K562 (cell line): ENCODE measurements at regions not wholly inside any gene's neighbourhood (a gene's known extent, or its start where the extent isn't known, plus 50 kb on each side); places are given as distances from the start of the nearest gene placed in this dataset.

ENCODE experiments used
- ATAC-seq: fragments of 200-7000 bp; cut with Tn5 transposase; 3 replicates; pipeline ENCODE4 v1.9.1; 2020; ENCODE audit warnings: moderate library complexity
- BruUV-seq: library from RNA; stranded (reverse); fragments of 400-500 nt; replicated peaks from 2 replicates; lab custom pipeline; 2021; lab: Mats Ljungman, UMichigan
- CTCF ChIA-PET: fragments of 300-600 bp; formaldehyde crosslinking; extraction: SDS; loops from one replicate; lab custom pipeline; 2021; ENCODE audit warnings: low intra/inter-chr PET ratio; lab: Yijun Ruan, JAX
- POLR2A ChIA-PET: fragments of 300-600, 350-650 bp; sonication (Branson Sonifier 250); formaldehyde crosslinking; extraction: SDS; loops from one replicate; lab custom pipeline; 2021; ENCODE audit warnings: antibody characterized with exemption, inconsistent platforms; lab: Yijun Ruan, JAX
- DNase-seq, 4 experiments: peaks; one replicate each; pipeline versions ENCODE4 v3.0.0 to v3.0.0-alpha.2; 2011 to 2018; ENCODE audit warnings: low spot score in 3 of 4, mixed read lengths in 3 of 4; ENCODE audit errors: extremely low read depth in 1 of 4
- FAIRE-seq: peaks from 2 replicates; lab custom pipeline; 2011; peaks lifted over from hg19 to GRCh38; lab: Jason Lieb, UNC
- H2AFZ ChIP-seq: 2 replicates; pipeline ENCODE4 v1.6.0; 2011; ENCODE audit warnings: low read depth, low read length, control low read depth, inconsistent platforms
- H3K27ac ChIP-seq: fragments of 200-600 bp; 3 replicates; pipeline ENCODE4 v1.8.0; 2011; ENCODE audit warnings: low read depth, mild to moderate bottlenecking, control low read depth, inconsistent platforms, low read length, moderate library complexity, mixed read lengths; ENCODE audit errors: extremely low read depth
- H3K27me3 ChIP-seq, 2 experiments: fragments of 300-600 bp in 1 of 2; 2 replicates in 1 of 2; 3 replicates in 1 of 2; pipeline versions ENCODE4 v1.6.0 to v1.8.0; 2011; ENCODE audit warnings: inconsistent platforms in 2 of 2, low read length in 2 of 2, mild to moderate bottlenecking in 1 of 2, mixed read lengths in 1 of 2, moderate library complexity in 1 of 2; ENCODE audit not compliant: control insufficient read depth in 2 of 2, insufficient read depth in 2 of 2
- H3K36me3 ChIP-seq: fragments of 300-600 bp; 3 replicates; pipeline ENCODE4 v1.8.0; 2011; ENCODE audit warnings: mild to moderate bottlenecking, low read length, inconsistent platforms; ENCODE audit not compliant: control insufficient read depth, insufficient read depth
- H3K4me1 ChIP-seq, 2 experiments: fragments of 200-600 bp in 1 of 2; replicated peaks in 1 of 2; 2 replicates in 1 of 2; 3 replicates in 1 of 2; pipeline versions ENCODE4 v1.5.1 to v1.8.0; 2011; ENCODE audit warnings: inconsistent platforms in 2 of 2, low read length in 2 of 2, mild to moderate bottlenecking in 1 of 2, mixed read lengths in 1 of 2, moderate library complexity in 1 of 2; ENCODE audit not compliant: control insufficient read depth in 2 of 2, insufficient read depth in 2 of 2
- H3K4me2 ChIP-seq: 2 replicates; pipeline ENCODE4 v1.6.1; 2011; ENCODE audit warnings: low read length, control low read depth, inconsistent platforms, mixed read lengths; ENCODE audit not compliant: insufficient read depth
- H3K4me3 ChIP-seq: fragments of 200-600 bp; sonication (generic), shearing (Covaris generic); 2 replicates; pipeline ENCODE4 v1.5.1; 2016; ENCODE audit warnings: control low read depth, inconsistent platforms
- H3K79me2 ChIP-seq: fragments of 200-600 bp; 3 replicates; pipeline ENCODE4 v1.8.0; 2011; ENCODE audit warnings: low read length, inconsistent platforms; ENCODE audit not compliant: control insufficient read depth, insufficient read depth
- H3K9ac ChIP-seq, 2 experiments: 2 replicates each; pipeline versions ENCODE4 v1.6.0 to v1.6.1; 2011; ENCODE audit warnings: low read depth in 2 of 2, low read length in 2 of 2, control low read depth in 1 of 2, inconsistent platforms in 1 of 2, mild to moderate bottlenecking in 1 of 2, mixed read lengths in 1 of 2; ENCODE audit not compliant: insufficient read depth in 1 of 2
- H3K9me1 ChIP-seq: one replicate; pipeline ENCODE4 v1.6.0; 2011; ENCODE audit warnings: inconsistent platforms, mild to moderate bottlenecking, low read length, moderate library complexity; ENCODE audit not compliant: control insufficient read depth, insufficient read depth
- H3K9me3 ChIP-seq: replicated peaks from 2 replicates; pipeline ENCODE4 v1.5.1; 2011; ENCODE audit warnings: low read depth, low read length, inconsistent platforms; ENCODE audit not compliant: control insufficient read depth, insufficient read depth
- H4K20me1 ChIP-seq: replicated peaks from 2 replicates; pipeline ENCODE4 v1.6.1; 2011; ENCODE audit warnings: low read length, inconsistent platforms, mixed read lengths; ENCODE audit not compliant: control insufficient read depth, insufficient read depth
- CBFA2T3 ChIP-seq: fragments of 450-650 bp; IDR thresholded peaks from 2 replicates; pipeline ENCODE4 v1.6.1; 2017
- CTCF ChIP-seq, 3 experiments: IDR thresholded peaks in 2 of 3; conservative IDR thresholded peaks in 1 of 3; 2 replicates each; pipeline ENCODE4 v1.5.1; 2011 to 2012; ENCODE audit warnings: low read length in 3 of 3, mild to moderate bottlenecking in 3 of 3, control low read depth in 2 of 3, improper control_type of control experiment in 1 of 3, inconsistent platforms in 1 of 3, low read depth in 1 of 3, mixed read lengths in 1 of 3, moderate library complexity in 1 of 3; ENCODE audit not compliant: insufficient read depth in 2 of 3
- KDM1A ChIP-seq, 2 experiments: fragments of 450-650 bp; IDR thresholded peaks; 2 replicates each; pipeline ENCODE4 v1.6.1; 2016; ENCODE audit warnings: mild to moderate bottlenecking in 2 of 2
- KLF13 ChIP-seq: fragments of 450-650 bp; IDR thresholded peaks from 2 replicates; pipeline ENCODE4 v1.6.1; 2016; ENCODE audit warnings: missing genetic modification characterization, low read depth, mild to moderate bottlenecking, missing compliant biosample characterization, moderate library complexity, borderline replicate concordance
- NR2C2 ChIP-seq, 2 experiments: fragments of 200-800 bp in 1 of 2; sonication (Bioruptor generic) in 1 of 2; sonication (generic) in 1 of 2; formaldehyde crosslinking in 1 of 2; IDR thresholded peaks; 2 replicates each; pipeline versions ENCODE4 v1.6.1 to v1.8.0; 2016 to 2022; ENCODE audit warnings: mild to moderate bottlenecking in 1 of 2, missing compliant biosample characterization in 1 of 2, missing genetic modification characterization in 1 of 2, missing genetic modification reagents in 1 of 2
- NUFIP1 ChIP-seq: fragments of 450-650 bp; IDR thresholded peaks from 2 replicates; pipeline ENCODE4 v1.6.1; 2018; ENCODE audit not compliant: partially characterized antibody
- RAD21 ChIP-seq, 2 experiments: fragments of 250-450 bp in 1 of 2; fragments of 450-650 bp in 1 of 2; sonication (Bioruptor Pico) in 1 of 2; formaldehyde crosslinking in 1 of 2; IDR thresholded peaks in 1 of 2; conservative IDR thresholded peaks in 1 of 2; 2 replicates each; pipeline versions ENCODE4 v1.4.0 to v1.8.0; 2020 to 2022; ENCODE audit warnings: mild to moderate bottlenecking in 2 of 2, moderate library complexity in 1 of 2
- WGBS: fragments of 100-300 bp; shearing (Covaris generic); methylation state at CpG from one replicate; pipeline ENCODE4 v1.1.6; 2016; ENCODE audit warnings: low coverage, mixed read lengths; ENCODE audit not compliant: insufficient coverage; ENCODE audit errors: missing lambda C conversion rate; 5-methylcytosine and 5-hydroxymethylcytosine counted together
- in situ Hi-C: fragments of 300-500 bp; cut with MboI; formaldehyde crosslinking; loops from 4 replicates; pipeline ENCODE4 v1.15.0; 2018; ENCODE audit warnings: inconsistent platforms, mixed read lengths
- intact Hi-C: fragments of 100-400 bp; cut with micrococcal nuclease; formaldehyde crosslinking; loops from 2 replicates; pipeline ENCODE4 v1.14.2; 2022
- TF ChIP-seq, protein P1 (sequence below): sonication (generic); IDR thresholded peaks from 2 replicates; pipeline ENCODE4 v1.6.1; 2016

- H3K36me3 ChIP-seq: no peaks in the 10 kb centered on the region
- BruUV-seq: no TSS peak
- no peak overlapping the region for H3K27ac ChIP-seq
- FAIRE-seq (no peak), ATAC-seq (peak; percentile 65), DNase-seq (peak in 1 of 4 experiments; percentile 41)
- intact Hi-C loops (no loop called here), in situ Hi-C loops (no loop called here)
- CTCF ChIA-PET: no interaction called here
- H3K4me2 ChIP-seq: no peak overlapping the region
- no peaks in the 10 kb centered on the region for H3K27me3 ChIP-seq
- WGBS: 49% methylated on average over 17 of the region's 17 CpGs
- no peak overlapping the region for H3K4me3 ChIP-seq
- H3K9me3 ChIP-seq: no peaks in the 10 kb centered on the region
- H4K20me1 ChIP-seq: no peaks in the 10 kb centered on the region
- H3K9me1 ChIP-seq: no peaks in the 10 kb centered on the region
- H2AFZ ChIP-seq: no peak overlapping the region
- no peaks in the 10 kb centered on the region for H3K79me2 ChIP-seq
- no peak overlapping the region for H3K9ac ChIP-seq
- peaks cover 3 to 6% of the 10 kb centered on the region in 2 experiments; a peak in 3 of 5 replicates for H3K4me1 ChIP-seq
- POLR2A ChIA-PET: interaction anchor here (1.0 to 2.5 kb wide), 4 partner anchors 9 to 85 kb away, joined by 3 to 8 read pairs (median 4); no protein-coding TSS in a partner anchor
- no peak for TF ChIP-seq KLF13 (tag)
- no peak for TF ChIP-seq NUFIP1
- 0 out of 2 replicates have a peak, but pooled peaks have one; percentile 8 for TF ChIP-seq CBFA2T3
- TF ChIP-seq KDM1A (IDR thresholded peaks at IDR 0.05): peak; percentile 45 to 46; a peak in 2 of 4 replicates
- peak in 2 of 3 experiments; percentile 18 to 25; a peak in 1 of 6 replicates for TF ChIP-seq CTCF (IDR thresholded peaks at IDR 0.05 in 2 of 3, conservative IDR thresholded peaks at IDR 0.05 in 1 of 3; ENCODE audit: insufficient read depth in 2 of 3, low read depth in 1 of 3, low read length in 3 of 3)
- TF ChIP-seq RAD21 (CRISPR knock-in tag; conservative IDR thresholded peaks at IDR 0.05 in 1 of 2, IDR thresholded peaks at IDR 0.05 in 1 of 2): peak in 1 of 2 experiments; percentile 35; a peak in 1 of 4 replicates
- TF ChIP-seq NR2C2 (CRISPR knock-in tag; IDR thresholded peaks at IDR 0.05): no peak
- 0 out of 2 replicates have a peak, but pooled peaks have one; percentile 4 for TF ChIP-seq NR2C2 (tag; IDR thresholded peaks at IDR 0.05)
- TF ChIP-seq, protein P1, sequence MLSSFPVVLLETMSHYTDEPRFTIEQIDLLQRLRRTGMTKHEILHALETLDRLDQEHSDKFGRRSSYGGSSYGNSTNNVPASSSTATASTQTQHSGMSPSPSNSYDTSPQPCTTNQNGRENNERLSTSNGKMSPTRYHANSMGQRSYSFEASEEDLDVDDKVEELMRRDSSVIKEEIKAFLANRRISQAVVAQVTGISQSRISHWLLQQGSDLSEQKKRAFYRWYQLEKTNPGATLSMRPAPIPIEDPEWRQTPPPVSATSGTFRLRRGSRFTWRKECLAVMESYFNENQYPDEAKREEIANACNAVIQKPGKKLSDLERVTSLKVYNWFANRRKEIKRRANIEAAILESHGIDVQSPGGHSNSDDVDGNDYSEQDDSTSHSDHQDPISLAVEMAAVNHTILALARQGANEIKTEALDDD: peak; percentile 53; the same call in 1 of the 2 replicates
Observed at GRCh38 chr5:135264451-135265440, 134.3 kb downstream of the MACROH2A1 start.
